GM12878 (cell line): ENCODE measurements at regions not wholly inside any gene's neighbourhood (a gene's known extent, or its start where the extent isn't known, plus 50 kb on each side); places are given as distances from the start of the nearest gene placed in this dataset.

Experiments used
- ATAC-seq: fragments of 200-7000 bp; cut with Tn5 transposase; 3 replicates; pipeline ENCODE4 v1.9.1; 2020; ENCODE audit warnings: mild to moderate bottlenecking, moderate library complexity
- BruUV-seq: library from RNA; stranded (reverse); fragments of 400-500 nt; replicated peaks from 2 replicates; lab custom pipeline; 2021; lab: Mats Ljungman, UMichigan
- CTCF ChIA-PET: fragments of 300-600 bp; sonication (Branson Sonifier 250); formaldehyde crosslinking; extraction: SDS; loops from one replicate; lab custom pipeline; 2021; ENCODE audit warnings: inconsistent platforms; lab: Yijun Ruan, JAX
- POLR2A ChIA-PET: fragments of 350-600 bp; formaldehyde crosslinking; extraction: SDS; loops from one replicate; lab custom pipeline; 2021; ENCODE audit warnings: inconsistent platforms; lab: Charles Lee
- RAD21 ChIA-PET: fragments of 300-600 bp; sonication (Branson Sonifier 250); formaldehyde crosslinking; loops from one replicate; lab custom pipeline; 2023; ENCODE audit warnings: antibody characterized with exemption; ENCODE audit not compliant: unreplicated experiment; lab: Charles Lee
- SMC1A ChIA-PET: fragments of 300-600 bp; sonication (Branson Sonifier 250); formaldehyde crosslinking; loops from one replicate; lab custom pipeline; 2023; ENCODE audit not compliant: unreplicated experiment, uncharacterized antibody; lab: Charles Lee
- DNase-seq: peaks from one replicate; pipeline ENCODE4 v3.0.0-alpha.2; 2011; ENCODE audit warnings: low read depth, low spot score
- FAIRE-seq: peaks from 3 replicates; lab custom pipeline; 2011; peaks lifted over from hg19 to GRCh38; lab: Jason Lieb, UNC
- H2AFZ ChIP-seq: 2 replicates; pipeline ENCODE4 v1.6.0; 2011; ENCODE audit warnings: low read depth, low read length, control low read depth; ENCODE audit not compliant: control insufficient read depth
- H3K27ac ChIP-seq: 2 replicates; pipeline ENCODE4 v1.5.1; 2011; ENCODE audit warnings: control low read depth; ENCODE audit not compliant: control insufficient read depth, insufficient read depth
- H3K27me3 ChIP-seq, 2 experiments: replicated peaks in 1 of 2; 2 replicates each; pipeline versions ENCODE4 v1.6.0 to v1.6.1; 2011; ENCODE audit warnings: low read length in 1 of 2; ENCODE audit not compliant: control insufficient read depth in 2 of 2, insufficient read depth in 2 of 2
- H3K36me3 ChIP-seq, 2 experiments: 2 replicates each; pipeline ENCODE4 v1.5.1; 2011; ENCODE audit warnings: low read length in 1 of 2; ENCODE audit not compliant: control insufficient read depth in 2 of 2, insufficient read depth in 2 of 2
- H3K4me1 ChIP-seq: 2 replicates; pipeline ENCODE4 v1.6.1; 2011; ENCODE audit warnings: mild to moderate bottlenecking, low read length, moderate library complexity, mixed read lengths; ENCODE audit not compliant: control insufficient read depth, insufficient read depth
- H3K4me2 ChIP-seq: 2 replicates; pipeline ENCODE4 v1.6.0; 2011; ENCODE audit warnings: control low read depth; ENCODE audit not compliant: control insufficient read depth, insufficient read depth
- H3K4me3 ChIP-seq: fragments of 200-600 bp; sonication (generic); 2 replicates; pipeline ENCODE4 v1.5.1; 2016
- H3K79me2 ChIP-seq: 2 replicates; pipeline ENCODE4 v1.6.0; 2011; ENCODE audit warnings: low read length; ENCODE audit not compliant: control insufficient read depth, insufficient read depth
- H3K9ac ChIP-seq: 2 replicates; pipeline ENCODE4 v1.8.0; 2011; ENCODE audit warnings: low read length, control low read depth, mixed read lengths; ENCODE audit not compliant: control insufficient read depth, insufficient read depth
- H3K9me3 ChIP-seq: replicated peaks from 3 replicates; pipeline ENCODE4 v1.5.1; 2011; ENCODE audit warnings: mild to moderate bottlenecking, low read length; ENCODE audit not compliant: control insufficient read depth, insufficient read depth
- H4K20me1 ChIP-seq: 2 replicates; pipeline ENCODE4 v1.6.0; 2011; ENCODE audit not compliant: control insufficient read depth, insufficient read depth
- ESRRA ChIP-seq: IDR thresholded peaks from 2 replicates; pipeline ENCODE4 v1.6.1; 2012; ENCODE audit warnings: mild to moderate bottlenecking, low read length, improper control_type of control experiment
- MEF2B ChIP-seq: fragments of 450-650 bp; IDR thresholded peaks from 2 replicates; pipeline ENCODE4 v1.6.1; 2018; ENCODE audit warnings: mild to moderate bottlenecking, moderate library complexity; ENCODE audit not compliant: partially characterized antibody, poor library complexity, severe bottlenecking
- RELA ChIP-seq: fragments of 450-650 bp; IDR thresholded peaks from 2 replicates; pipeline ENCODE4 v1.8.0; 2014; ENCODE audit warnings: borderline replicate concordance; ENCODE audit not compliant: partially characterized antibody
- ZNF207 ChIP-seq: fragments of 450-650 bp; IDR thresholded peaks from 2 replicates; pipeline ENCODE4 v1.6.1; 2014; ENCODE audit warnings: antibody characterized with exemption, mild to moderate bottlenecking, borderline replicate concordance
- ZNF217 ChIP-seq: fragments of 450-650 bp; IDR thresholded peaks from 2 replicates; pipeline ENCODE4 v1.6.1; 2017; ENCODE audit warnings: antibody characterized with exemption, mild to moderate bottlenecking
- WGBS: methylation state at CpG from one replicate; pipeline ENCODE4 v1.1.6; 2016; ENCODE audit warnings: low lambda C conversion rate; ENCODE audit not compliant: insufficient replicate concordance, insufficient coverage; ENCODE audit errors: missing lambda C conversion rate; 5-methylcytosine and 5-hydroxymethylcytosine counted together
- in situ Hi-C: fragments of 300-500 bp; cut with MboI; formaldehyde crosslinking; loops from 9 replicates; pipeline ENCODE4 v1.14.3; 2018; ENCODE audit warnings: mixed read lengths
- intact Hi-C: fragments of 100-400 bp; cut with micrococcal nuclease; formaldehyde crosslinking; loops from one replicate; pipeline ENCODE4 v1.14.2; 2022; ENCODE audit not compliant: unreplicated experiment
- TF ChIP-seq, protein P1 (sequence below): IDR thresholded peaks from 2 replicates; pipeline ENCODE4 v1.6.1; 2011; ENCODE audit warnings: mild to moderate bottlenecking, low read depth, low read length, moderate library complexity; ENCODE audit not compliant: insufficient replicate concordance
- TF ChIP-seq, protein P2 (sequence below): fragments of 450-650 bp; IDR thresholded peaks from 2 replicates; pipeline ENCODE4 v1.6.1; 2014; ENCODE audit warnings: mild to moderate bottlenecking

DNA sequence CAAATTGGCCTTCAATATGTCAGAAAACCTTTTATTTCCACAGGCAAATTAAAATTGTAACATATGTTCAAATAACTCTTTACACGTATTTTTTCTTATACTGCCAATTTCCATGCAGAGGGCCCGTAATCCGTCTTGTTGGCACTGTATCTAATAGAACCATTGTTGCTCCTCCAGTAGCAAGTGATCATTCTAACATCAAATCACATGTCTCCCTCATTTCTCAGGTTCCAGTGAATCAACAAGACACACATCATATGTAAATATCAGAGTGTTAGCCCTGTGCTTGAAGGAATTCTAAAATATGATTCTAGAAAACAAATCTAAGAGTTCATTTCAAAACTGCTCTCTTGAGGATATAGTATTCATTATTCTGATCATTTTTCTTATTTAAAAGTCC is 834.3 kb downstream of the LRRTM4 start (continued):
- TF ChIP-seq, protein P1, sequence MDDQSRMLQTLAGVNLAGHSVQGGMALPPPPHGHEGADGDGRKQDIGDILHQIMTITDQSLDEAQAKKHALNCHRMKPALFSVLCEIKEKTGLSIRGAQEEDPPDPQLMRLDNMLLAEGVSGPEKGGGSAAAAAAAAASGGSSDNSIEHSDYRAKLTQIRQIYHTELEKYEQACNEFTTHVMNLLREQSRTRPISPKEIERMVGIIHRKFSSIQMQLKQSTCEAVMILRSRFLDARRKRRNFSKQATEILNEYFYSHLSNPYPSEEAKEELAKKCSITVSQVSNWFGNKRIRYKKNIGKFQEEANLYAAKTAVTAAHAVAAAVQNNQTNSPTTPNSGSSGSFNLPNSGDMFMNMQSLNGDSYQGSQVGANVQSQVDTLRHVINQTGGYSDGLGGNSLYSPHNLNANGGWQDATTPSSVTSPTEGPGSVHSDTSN = no peak
- TF ChIP-seq ZNF217 (no peak), MEF2B (no peak), ZNF207 (no peak)

DNA sequence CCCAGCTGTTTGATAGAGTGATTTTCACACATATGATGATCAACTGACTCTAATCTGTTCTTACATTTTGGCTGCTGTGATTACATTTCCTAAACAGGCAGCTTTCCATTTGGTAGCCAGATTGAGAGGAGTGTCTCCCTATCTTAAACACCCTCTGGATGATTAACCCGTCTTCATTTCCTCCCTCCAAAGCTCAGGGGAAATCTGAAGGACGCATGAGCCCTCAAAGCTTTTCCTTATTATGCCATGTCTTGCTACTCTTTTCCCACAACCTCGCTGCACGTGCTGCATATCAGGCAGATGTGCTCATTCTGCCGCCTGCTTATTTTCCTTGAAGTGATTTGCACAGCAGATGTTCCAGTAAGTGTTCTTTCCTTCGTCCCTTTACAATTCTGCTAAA is 837.4 kb downstream of the LRRTM4 start:
- H3K9ac ChIP-seq = no peak overlapping the region
- no TSS peak for BruUV-seq
- H4K20me1 ChIP-seq = no peaks in the 10 kb centered on the region
- CTCF ChIA-PET = no interaction called here
- ATAC-seq = no peak
- SMC1A ChIA-PET = no interaction called here
- no peaks in the 10 kb centered on the region for H3K79me2 ChIP-seq
- H3K27me3 ChIP-seq = no peaks in the 10 kb centered on the region
- no peak overlapping the region for H3K4me3 ChIP-seq
- in situ Hi-C loops = no loop called here
- H3K27ac ChIP-seq = no peak overlapping the region
- no peaks in the 10 kb centered on the region for H3K36me3 ChIP-seq
- RAD21 ChIA-PET = no interaction called here
- 7% methylated on average over 6 of the region's 6 CpGs for WGBS
- H2AFZ ChIP-seq = no peak overlapping the region
- no peak for TF ChIP-seq RELA
- no peak overlapping the region for H3K4me2 ChIP-seq
- POLR2A ChIA-PET = no interaction called here
- FAIRE-seq = no peak
- H3K4me1 ChIP-seq = no peaks in the 10 kb centered on the region
- intact Hi-C loops = no loop called here
- no peak for DNase-seq
- H3K9me3 ChIP-seq = no peaks in the 10 kb centered on the region

DNA sequence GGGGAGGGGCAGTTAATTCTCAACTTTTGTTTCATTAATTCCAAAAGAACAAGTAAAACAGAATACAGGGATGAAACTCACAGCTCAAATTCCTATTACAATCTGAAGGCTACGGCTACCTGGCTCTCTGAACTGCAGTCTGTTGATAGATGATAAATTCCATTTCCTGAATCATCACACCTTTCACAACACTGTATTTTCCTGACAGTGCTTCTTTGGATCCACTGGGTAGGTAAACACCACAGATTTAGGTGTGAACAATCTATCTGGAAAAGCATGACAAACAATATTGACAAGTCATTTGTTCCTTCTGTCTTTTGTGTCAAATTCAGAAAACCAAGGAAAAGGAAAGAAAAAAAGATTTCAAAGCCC is 843.2 kb downstream of the LRRTM4 start:
- no peak overlapping the region for H3K9ac ChIP-seq
- TF ChIP-seq, protein P2, sequence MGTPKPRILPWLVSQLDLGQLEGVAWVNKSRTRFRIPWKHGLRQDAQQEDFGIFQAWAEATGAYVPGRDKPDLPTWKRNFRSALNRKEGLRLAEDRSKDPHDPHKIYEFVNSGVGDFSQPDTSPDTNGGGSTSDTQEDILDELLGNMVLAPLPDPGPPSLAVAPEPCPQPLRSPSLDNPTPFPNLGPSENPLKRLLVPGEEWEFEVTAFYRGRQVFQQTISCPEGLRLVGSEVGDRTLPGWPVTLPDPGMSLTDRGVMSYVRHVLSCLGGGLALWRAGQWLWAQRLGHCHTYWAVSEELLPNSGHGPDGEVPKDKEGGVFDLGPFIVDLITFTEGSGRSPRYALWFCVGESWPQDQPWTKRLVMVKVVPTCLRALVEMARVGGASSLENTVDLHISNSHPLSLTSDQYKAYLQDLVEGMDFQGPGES = no peak
- TF ChIP-seq ESRRA = no peak
- H3K36me3 ChIP-seq = no peaks in the 10 kb centered on the region
- no peak overlapping the region for H2AFZ ChIP-seq
- WGBS = 6% methylated on average over 1 of the region's 1 CpG
- H3K4me1 ChIP-seq = no peaks in the 10 kb centered on the region
- FAIRE-seq (no peak), DNase-seq (no peak), ATAC-seq (no peak)
- ChIA-PET RAD21 (no interaction called here), CTCF (no interaction called here), SMC1A (interaction anchor here (0.6 to 1.1 kb wide), 2 partner anchors 10 to 36 kb away, joined by 3 to 4 read pairs; no protein-coding TSS in a partner anchor), POLR2A (interaction anchor here (0.5 kb wide), 1 partner anchor 1014 kb away, joined by 3 read pairs; no protein-coding TSS in a partner anchor)
- H3K27ac ChIP-seq = no peak overlapping the region
- intact Hi-C loops (no loop called here), in situ Hi-C loops (no loop called here)
- BruUV-seq = no TSS peak
- H3K9me3 ChIP-seq = no peaks in the 10 kb centered on the region
- no peak overlapping the region for H3K4me2 ChIP-seq
- H3K27me3 ChIP-seq = no peaks in the 10 kb centered on the region
- H3K79me2 ChIP-seq = no peaks in the 10 kb centered on the region
- no peaks in the 10 kb centered on the region for H4K20me1 ChIP-seq
- no peak overlapping the region for H3K4me3 ChIP-seq
